PFSK-1 (cell line): ENCODE measurements at regions not wholly inside any gene's neighbourhood (a gene's known extent, or its start where the extent isn't known, plus 50 kb on each side); places are given as distances from the start of the nearest gene placed in this dataset.
A peak's percentile ranks its signal among the peaks of the same experiment; 100 is the strongest.

Experiments used
- FOXP2 ChIP-seq: optimal IDR thresholded peaks from 2 replicates; pipeline ENCODE3; 2011; ENCODE audit warnings: borderline replicate concordance, control low read depth, inconsistent platforms; ENCODE audit not compliant: insufficient read depth; ENCODE audit errors: extremely low read length, extremely low read depth
- POLR2AphosphoS5 ChIP-seq: IDR thresholded peaks from 2 replicates; pipeline ENCODE4 v1.6.1; 2012; ENCODE audit warnings: low read depth, mild to moderate bottlenecking, control low read depth, low read length, moderate library complexity
- SIN3A ChIP-seq: IDR thresholded peaks from 2 replicates; pipeline ENCODE4 v1.6.1; 2012; ENCODE audit warnings: mild to moderate bottlenecking, low read length, moderate library complexity, borderline replicate concordance; ENCODE audit not compliant: insufficient read depth
- TAF1 ChIP-seq: IDR thresholded peaks from 2 replicates; pipeline ENCODE4 v1.6.1; 2012; ENCODE audit warnings: low read length, control low read depth, borderline replicate concordance; ENCODE audit not compliant: insufficient read depth
- TF ChIP-seq, protein P1 (sequence below), 2 experiments: IDR thresholded peaks; 2 replicates each; pipeline versions ENCODE4 v1.6.1 to v1.8.0; 2011 to 2012; ENCODE audit warnings: low read depth in 2 of 2, low read length in 2 of 2, control low read depth in 1 of 2, inconsistent platforms in 1 of 2, mild to moderate bottlenecking in 1 of 2, moderate library complexity in 1 of 2; ENCODE audit not compliant: insufficient read depth in 1 of 2

DNA sequence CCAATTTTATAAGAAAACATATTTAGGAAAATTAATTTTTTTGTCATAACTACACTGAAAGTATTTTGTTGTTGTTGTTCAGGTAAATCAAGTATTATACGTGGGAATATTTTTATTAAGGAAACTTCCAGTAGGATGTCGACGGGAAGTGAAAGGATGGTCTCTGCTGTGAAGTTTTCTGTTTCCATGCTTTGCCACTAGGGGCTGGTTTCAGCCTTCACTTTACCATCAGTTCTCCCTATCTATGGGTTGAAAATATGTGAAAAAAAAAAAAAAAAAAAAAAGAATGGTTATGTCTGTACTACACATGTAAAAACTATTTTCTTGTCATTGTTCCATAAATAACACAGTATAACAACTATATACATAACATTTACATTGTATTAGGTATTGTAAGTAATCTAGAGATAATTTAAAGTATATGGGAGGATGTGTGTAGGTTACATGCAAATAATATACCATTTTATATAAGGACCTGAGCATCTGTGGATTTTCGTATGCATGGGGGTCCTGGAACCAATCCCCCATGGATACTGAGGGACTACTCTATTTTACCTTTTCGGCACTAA lies 136.7 kb downstream of the SMAD6 start:
- TF ChIP-seq SIN3A: no peak

GRCh38 chr15:66839506-66840112 lies 137.6 kb downstream of the SMAD6 start:
- TF ChIP-seq, protein P1, sequence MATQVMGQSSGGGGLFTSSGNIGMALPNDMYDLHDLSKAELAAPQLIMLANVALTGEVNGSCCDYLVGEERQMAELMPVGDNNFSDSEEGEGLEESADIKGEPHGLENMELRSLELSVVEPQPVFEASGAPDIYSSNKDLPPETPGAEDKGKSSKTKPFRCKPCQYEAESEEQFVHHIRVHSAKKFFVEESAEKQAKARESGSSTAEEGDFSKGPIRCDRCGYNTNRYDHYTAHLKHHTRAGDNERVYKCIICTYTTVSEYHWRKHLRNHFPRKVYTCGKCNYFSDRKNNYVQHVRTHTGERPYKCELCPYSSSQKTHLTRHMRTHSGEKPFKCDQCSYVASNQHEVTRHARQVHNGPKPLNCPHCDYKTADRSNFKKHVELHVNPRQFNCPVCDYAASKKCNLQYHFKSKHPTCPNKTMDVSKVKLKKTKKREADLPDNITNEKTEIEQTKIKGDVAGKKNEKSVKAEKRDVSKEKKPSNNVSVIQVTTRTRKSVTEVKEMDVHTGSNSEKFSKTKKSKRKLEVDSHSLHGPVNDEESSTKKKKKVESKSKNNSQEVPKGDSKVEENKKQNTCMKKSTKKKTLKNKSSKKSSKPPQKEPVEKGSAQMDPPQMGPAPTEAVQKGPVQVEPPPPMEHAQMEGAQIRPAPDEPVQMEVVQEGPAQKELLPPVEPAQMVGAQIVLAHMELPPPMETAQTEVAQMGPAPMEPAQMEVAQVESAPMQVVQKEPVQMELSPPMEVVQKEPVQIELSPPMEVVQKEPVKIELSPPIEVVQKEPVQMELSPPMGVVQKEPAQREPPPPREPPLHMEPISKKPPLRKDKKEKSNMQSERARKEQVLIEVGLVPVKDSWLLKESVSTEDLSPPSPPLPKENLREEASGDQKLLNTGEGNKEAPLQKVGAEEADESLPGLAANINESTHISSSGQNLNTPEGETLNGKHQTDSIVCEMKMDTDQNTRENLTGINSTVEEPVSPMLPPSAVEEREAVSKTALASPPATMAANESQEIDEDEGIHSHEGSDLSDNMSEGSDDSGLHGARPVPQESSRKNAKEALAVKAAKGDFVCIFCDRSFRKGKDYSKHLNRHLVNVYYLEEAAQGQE (IDR thresholded peaks at IDR 0.05; ENCODE audit: insufficient read depth in 1 of 2, low read depth in 2 of 2, low read length in 2 of 2): no peak
- TF ChIP-seq POLR2AphosphoS5 (no peak), TAF1 (no peak), SIN3A (no peak)

DNA sequence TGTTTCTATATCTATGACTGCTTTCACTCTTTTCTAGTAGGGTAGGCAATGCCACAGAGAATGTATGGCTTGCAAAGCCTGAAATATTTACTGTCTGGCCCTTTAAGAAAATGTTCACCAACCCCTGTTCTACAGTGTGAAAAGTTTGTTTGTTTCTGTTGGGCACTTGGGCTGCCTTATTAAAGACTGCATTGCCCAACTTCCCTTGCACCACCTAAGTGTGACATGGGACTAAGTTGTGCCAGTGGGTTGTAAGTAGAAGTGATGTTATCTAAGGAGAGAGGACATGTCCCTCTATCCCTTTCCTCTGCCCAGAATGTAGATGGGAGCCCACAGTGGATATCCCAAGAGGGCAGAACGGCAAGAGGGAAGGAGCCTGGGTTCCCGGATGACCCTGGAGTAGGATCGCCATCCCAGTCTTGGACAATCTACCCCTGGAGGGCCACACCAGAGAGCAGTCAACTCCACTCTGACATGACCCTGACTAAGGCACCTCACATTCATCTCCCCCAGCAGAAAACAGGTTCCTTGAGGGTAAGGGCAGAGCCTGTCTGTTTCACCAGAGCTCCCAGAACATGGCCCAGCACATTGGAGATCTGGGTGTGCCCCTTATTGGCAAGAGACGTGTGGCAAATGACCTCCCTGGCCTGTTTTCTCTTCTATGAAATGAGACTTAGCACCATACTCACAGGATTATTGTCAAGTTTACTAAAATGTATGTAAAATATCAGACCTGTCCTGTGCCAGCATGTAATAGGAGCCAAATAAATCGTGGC lies 138.8 kb downstream of the SMAD6 start:
- TF ChIP-seq POLR2AphosphoS5: no peak
- TF ChIP-seq SIN3A: no peak
- TF ChIP-seq TAF1: no peak
- no peak for TF ChIP-seq FOXP2
- TF ChIP-seq, protein P1 (IDR thresholded peaks at IDR 0.05; ENCODE audit: insufficient read depth in 1 of 2, low read depth in 2 of 2, low read length in 2 of 2): no peak

GRCh38 chr15:66841953-66842681 lies 140.1 kb downstream of the SMAD6 start:
- TF ChIP-seq FOXP2: peak; percentile 29
- TF ChIP-seq, protein P1 (IDR thresholded peaks at IDR 0.05; ENCODE audit: insufficient read depth in 1 of 2, low read depth in 2 of 2, low read length in 2 of 2): no peak

- TF ChIP-seq SIN3A: no peak
- TF ChIP-seq POLR2AphosphoS5: no peak
- TF ChIP-seq, protein P1 (IDR thresholded peaks at IDR 0.05; ENCODE audit: insufficient read depth in 1 of 2, low read depth in 2 of 2, low read length in 2 of 2): no peak
- no peak for TF ChIP-seq FOXP2
- no peak for TF ChIP-seq TAF1
These were observed 140.8 kb downstream of the SMAD6 start for GRCh38 chr15:66842710-66843441.
